ENCODE measurements at regions not wholly inside any gene's neighbourhood (a gene's known extent, or its start where the extent isn't known, plus 50 kb on each side); places are given as distances from the start of the nearest gene placed in this dataset.
"Not testable (repeated sequence)": the region's sequence is repeated elsewhere in the genome, so short reads cannot be mapped to it uniquely, and the experiment has no call there.

- Histone ChIP-seq H3K27me3 (no peaks in the 10 kb centered on the region), H3K36me3 (no peaks in the 10 kb centered on the region), H3K4me1 (peaks cover 9 to 10% of the 10 kb centered on the region in 2 donors), H3K4me3 (replicated peaks in 1 of 3) (no peak overlapping the region), H3K9me3 (no peaks in the 10 kb centered on the region), H3K27ac (no peak overlapping the region)
- no peak for DNase-seq
- intact Hi-C loops (cut with DNase I), result no loop called here
- TF ChIP-seq, protein P1, sequence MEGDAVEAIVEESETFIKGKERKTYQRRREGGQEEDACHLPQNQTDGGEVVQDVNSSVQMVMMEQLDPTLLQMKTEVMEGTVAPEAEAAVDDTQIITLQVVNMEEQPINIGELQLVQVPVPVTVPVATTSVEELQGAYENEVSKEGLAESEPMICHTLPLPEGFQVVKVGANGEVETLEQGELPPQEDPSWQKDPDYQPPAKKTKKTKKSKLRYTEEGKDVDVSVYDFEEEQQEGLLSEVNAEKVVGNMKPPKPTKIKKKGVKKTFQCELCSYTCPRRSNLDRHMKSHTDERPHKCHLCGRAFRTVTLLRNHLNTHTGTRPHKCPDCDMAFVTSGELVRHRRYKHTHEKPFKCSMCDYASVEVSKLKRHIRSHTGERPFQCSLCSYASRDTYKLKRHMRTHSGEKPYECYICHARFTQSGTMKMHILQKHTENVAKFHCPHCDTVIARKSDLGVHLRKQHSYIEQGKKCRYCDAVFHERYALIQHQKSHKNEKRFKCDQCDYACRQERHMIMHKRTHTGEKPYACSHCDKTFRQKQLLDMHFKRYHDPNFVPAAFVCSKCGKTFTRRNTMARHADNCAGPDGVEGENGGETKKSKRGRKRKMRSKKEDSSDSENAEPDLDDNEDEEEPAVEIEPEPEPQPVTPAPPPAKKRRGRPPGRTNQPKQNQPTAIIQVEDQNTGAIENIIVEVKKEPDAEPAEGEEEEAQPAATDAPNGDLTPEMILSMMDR (IDR thresholded peaks at IDR 0.05), result no peak
- no peak for TF ChIP-seq POLR2A (IDR thresholded peaks at IDR 0.05)
- WGBS, 2 donors, result 94 to 100% methylated on average over 1 of the region's 1 CpG
Observed at GRCh38 chr6:134394208-134394607, 76.3 kb upstream of the SGK1 start.

- Histone ChIP-seq H3K4me1 (peaks cover 9 to 10% of the 10 kb centered on the region in 2 donors), H3K9me3 (no peaks in the 10 kb centered on the region), H3K27ac (no peak overlapping the region), H3K36me3 (no peaks in the 10 kb centered on the region), H3K4me3 (replicated peaks in 1 of 3) (no peak overlapping the region), H3K27me3 (no peaks in the 10 kb centered on the region)
- no peak for DNase-seq
- intact Hi-C loops (cut with DNase I), result no loop called here
- WGBS, 2 donors, result 23 to 28% methylated on average over 1 of the region's 1 CpG
- TF ChIP-seq, protein P1 (IDR thresholded peaks at IDR 0.05), result no peak
- no peak for TF ChIP-seq POLR2A (IDR thresholded peaks at IDR 0.05)
Observed at GRCh38 chr6:134391205-134391604, 73.3 kb upstream of the SGK1 start.

DNA sequence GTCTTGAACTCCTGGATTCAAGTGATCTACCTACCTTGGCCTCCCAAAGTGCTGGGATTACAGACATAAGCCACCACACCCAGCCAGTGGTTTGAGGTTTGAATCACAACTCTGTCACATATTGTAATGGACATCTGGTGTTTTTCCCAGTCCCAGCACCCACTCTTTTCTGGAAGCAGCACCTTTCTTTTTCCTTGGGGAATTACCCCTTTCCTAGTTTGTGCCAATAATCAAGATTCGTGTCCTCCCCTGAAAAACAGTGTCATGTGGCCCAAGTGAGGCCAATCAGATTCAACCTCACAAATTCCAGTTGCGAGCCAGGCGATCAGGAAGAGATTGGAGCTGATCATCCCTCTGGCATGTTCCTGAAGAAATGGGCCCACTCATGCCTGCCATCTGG lies 71.7 kb upstream of the SGK1 start:
- peaks cover 9 to 13% of the 10 kb centered on the region in 2 donors for H3K4me1 ChIP-seq
- H3K36me3 ChIP-seq, result no peaks in the 10 kb centered on the region
- no peaks in the 10 kb centered on the region for H3K9me3 ChIP-seq
- TF ChIP-seq, protein P1 (IDR thresholded peaks at IDR 0.05), result no peak
- TF ChIP-seq POLR2A (IDR thresholded peaks at IDR 0.05), result no peak
- intact Hi-C loops (cut with DNase I), result no loop called here
- H3K27ac ChIP-seq, result no peak overlapping the region
- DNase-seq, result no peak
- no peak overlapping the region for H3K4me3 ChIP-seq (replicated peaks in 1 of 3)
- 95 to 97% methylated on average over 3 of the region's 3 CpGs for WGBS, 2 donors
- H3K27me3 ChIP-seq, result no peaks in the 10 kb centered on the region

DNA sequence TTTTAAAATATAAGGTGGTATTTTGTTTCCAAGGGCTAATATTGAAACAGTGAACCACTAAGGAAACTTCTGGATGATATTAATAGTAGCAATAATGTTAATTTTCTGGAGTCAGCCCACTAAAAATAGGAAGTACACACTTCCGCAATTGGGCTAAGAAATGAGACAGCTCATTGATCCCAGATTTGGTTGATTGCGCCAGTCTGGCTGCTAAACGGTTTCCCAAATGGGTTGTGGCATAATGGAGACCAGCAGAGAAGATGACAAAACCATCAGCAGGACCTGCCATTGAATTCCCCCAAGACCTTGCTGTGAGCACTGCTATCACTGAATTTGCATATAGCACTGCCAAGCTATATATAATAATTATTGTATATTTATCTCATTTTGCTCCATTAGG lies 71.2 kb upstream of the SGK1 start:
- no peak for DNase-seq
- H3K4me3 ChIP-seq (replicated peaks in 1 of 3), result no peak overlapping the region
- 85 to 92% methylated on average over 3 of the region's 3 CpGs for WGBS, 2 donors
- H3K4me1 ChIP-seq, result peaks cover 9 to 13% of the 10 kb centered on the region in 2 donors
- H3K27ac ChIP-seq, result no peak overlapping the region
- no peaks in the 10 kb centered on the region for H3K27me3 ChIP-seq
- TF ChIP-seq, protein P1 (IDR thresholded peaks at IDR 0.05), result no peak
- no peak for TF ChIP-seq POLR2A (IDR thresholded peaks at IDR 0.05)
- intact Hi-C loops (cut with DNase I), result no loop called here
- H3K36me3 ChIP-seq, result no peaks in the 10 kb centered on the region
- no peaks in the 10 kb centered on the region for H3K9me3 ChIP-seq

- H3K27me3 ChIP-seq; intact Hi-C loops (cut with DNase I); H3K36me3 ChIP-seq; DNase-seq; H3K9me3 ChIP-seq; H3K4me3 ChIP-seq (replicated peaks in 1 of 3): not testable (repeated sequence)
- Histone ChIP-seq H3K4me1 (peaks cover 6 to 10% of the 10 kb centered on the region in 2 donors), H3K27ac (peak overlapping the region in 1 of 3 donors; percentile 3)
- 90 to 95% methylated on average over 6 of the region's 6 CpGs for WGBS, 2 donors
Observed at GRCh38 chr6:134386482-134386881, 68.6 kb upstream of the SGK1 start.

DNA sequence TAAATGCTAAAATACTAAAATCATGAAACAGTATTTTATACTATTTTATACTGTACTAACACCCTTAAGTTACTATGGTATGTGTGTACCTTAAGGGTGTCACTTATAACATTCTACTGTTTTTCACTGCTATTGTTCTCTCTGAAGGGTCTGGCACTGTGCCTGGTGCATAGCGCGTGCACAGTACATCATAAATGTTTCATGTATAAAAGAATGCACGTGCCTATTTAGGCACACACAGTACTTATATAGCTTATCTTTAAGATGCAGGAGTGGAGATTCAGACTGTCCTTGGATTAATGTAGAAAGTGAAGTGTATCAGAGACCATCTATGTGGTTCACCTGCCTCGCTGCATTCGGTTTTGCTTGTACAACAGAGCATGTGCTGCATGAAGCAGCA lies 64.0 kb upstream of the SGK1 start:
- WGBS, 2 donors, result 63% methylated on average over 5 of the region's 5 CpGs
- TF ChIP-seq, protein P1 (IDR thresholded peaks at IDR 0.05), result no peak
- no peak for TF ChIP-seq POLR2A (IDR thresholded peaks at IDR 0.05)
- no peaks in the 10 kb centered on the region for H3K9me3 ChIP-seq
- H3K27me3 ChIP-seq, result no peaks in the 10 kb centered on the region
- H3K4me3 ChIP-seq (replicated peaks in 1 of 3), result no peak overlapping the region
- H3K4me1 ChIP-seq, result peaks cover 12 to 16% of the 10 kb centered on the region in 2 donors
- intact Hi-C loops (cut with DNase I), result no loop called here
- H3K27ac ChIP-seq, result no peak overlapping the region
- DNase-seq, result no peak
- no peaks in the 10 kb centered on the region for H3K36me3 ChIP-seq
